NOMO-1 treated with dmso at 0.1 percent for 144 hours (cell line): ENCODE measurements at regions not wholly inside any gene's neighbourhood (a gene's known extent, or its start where the extent isn't known, plus 50 kb on each side); places are given as distances from the start of the nearest gene placed in this dataset.
"Not testable (repeated sequence)": the region's sequence is repeated elsewhere in the genome, so short reads cannot be mapped to it uniquely, and the experiment has no call there.

Experiments used
- DNase-seq: peaks from one replicate; lab custom pipeline; 2025; ENCODE audit not compliant: unreplicated experiment; lab: John Stamatoyannopoulos, UW

DNA sequence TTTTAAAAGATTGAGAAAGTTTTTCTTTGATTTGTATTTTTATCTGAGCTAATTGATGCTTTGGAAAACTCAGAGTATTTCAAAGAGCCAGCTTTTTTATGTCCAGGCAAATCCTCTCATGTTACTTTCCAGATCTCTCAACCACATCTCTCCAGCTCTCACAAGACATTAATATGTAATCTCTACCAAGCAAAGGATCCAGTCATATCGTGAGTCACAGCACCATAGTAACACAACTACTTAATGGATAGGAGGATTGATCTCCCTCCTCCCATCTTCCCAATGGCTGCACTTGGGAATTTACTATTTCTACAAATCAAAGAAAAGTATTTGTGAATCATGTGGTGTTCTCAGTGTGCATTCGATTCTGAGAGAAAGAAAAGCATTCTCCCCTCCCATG lies 63.3 kb downstream of the POU4F1 start:
- no peak for DNase-seq

DNA sequence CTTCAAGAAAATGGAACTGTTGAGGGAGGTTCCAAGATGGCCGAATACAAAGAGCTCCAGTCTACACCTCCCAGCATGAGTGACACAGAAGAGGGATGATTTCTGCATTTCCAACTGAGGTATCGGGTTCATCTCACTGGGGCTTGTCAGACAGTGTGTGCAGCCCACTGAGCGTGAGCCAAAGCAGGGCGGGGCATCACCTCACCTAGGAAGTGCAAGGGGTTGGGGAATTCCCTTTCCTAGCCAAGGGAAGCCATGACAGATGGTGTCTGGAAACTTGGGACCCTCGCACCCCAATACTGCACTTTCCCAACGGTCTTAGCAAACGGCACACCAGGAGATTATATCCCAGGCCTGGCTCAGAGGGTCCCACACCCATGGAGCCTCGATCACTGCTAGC lies 77.3 kb downstream of the POU4F1 start:
- DNase-seq = not testable (repeated sequence)

GRCh38 chr13:78524936-78525335 lies 78.4 kb downstream of the POU4F1 start:
- no peak for DNase-seq

GRCh38 chr13:78521091-78521490 lies 82.3 kb downstream of the POU4F1 start:
- no peak for DNase-seq

GRCh38 chr13:78520425-78520824 lies 82.9 kb downstream of the POU4F1 start:
- no peak for DNase-seq

GRCh38 chr13:78518482-78518881 lies 84.9 kb downstream of the POU4F1 start:
- DNase-seq = not testable (repeated sequence)

DNA sequence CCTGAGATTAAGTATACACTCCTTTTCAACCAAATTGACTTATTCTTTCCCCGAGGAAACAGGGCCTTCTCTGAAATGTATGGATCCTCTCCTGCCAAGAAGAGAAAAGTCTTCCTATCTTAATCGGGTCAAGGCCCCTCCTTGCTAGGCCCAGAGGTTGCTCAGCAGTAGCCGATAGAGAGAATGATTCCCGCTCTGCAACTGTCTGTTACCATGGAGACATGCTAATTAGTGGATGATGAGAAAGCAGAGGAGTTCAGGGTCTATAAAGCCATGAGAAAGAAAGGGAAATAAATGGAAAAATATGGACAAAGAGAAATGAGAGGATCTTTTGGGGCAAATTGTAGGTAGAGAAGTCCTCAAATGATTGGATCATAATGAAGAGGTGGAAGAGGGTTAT lies 103.5 kb downstream of the POU4F1 start:
- no peak for DNase-seq

- DNase-seq = no peak
Measured at GRCh38 chr13:78497702-78498355, 105.5 kb downstream of the POU4F1 start.

DNA sequence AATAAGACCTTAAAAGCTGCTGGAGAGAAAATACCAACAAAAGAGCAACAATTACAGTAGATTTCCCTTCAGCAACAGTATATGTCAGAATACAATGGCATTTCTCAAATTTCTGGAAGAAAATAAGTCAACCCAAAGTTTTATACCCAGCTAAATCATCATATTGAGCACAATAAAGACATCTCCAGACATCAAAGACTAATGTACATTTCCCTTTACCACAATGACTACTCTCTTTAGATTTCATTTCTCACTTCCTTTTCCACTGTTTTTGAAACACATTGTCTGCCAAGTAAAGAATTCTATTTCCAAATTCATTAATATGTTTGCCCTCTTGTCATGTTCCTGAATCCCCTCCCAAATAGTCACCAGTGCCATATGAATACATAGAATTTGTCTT lies 111.4 kb downstream of the POU4F1 start:
- no peak for DNase-seq

GRCh38 chr13:78490225-78490624 lies 113.1 kb downstream of the POU4F1 start:
- DNase-seq = not testable (repeated sequence)

DNA sequence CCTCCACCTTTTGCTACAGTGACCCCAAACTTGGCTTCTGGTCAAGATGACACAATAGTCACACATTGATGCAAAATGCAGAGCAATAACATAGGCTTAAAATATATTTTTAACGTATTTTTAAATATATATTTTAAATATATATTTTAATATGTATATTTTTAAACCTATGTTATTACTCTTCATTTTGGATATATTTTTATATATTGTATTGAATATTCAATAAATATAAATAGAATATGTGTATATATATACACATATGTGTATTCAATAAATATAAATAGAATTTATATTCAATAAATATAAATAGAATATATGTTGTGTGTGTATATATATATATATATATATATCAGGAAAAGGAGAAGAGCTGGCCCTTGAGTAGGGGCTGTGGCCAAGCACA lies 115.6 kb downstream of the POU4F1 start:
- no peak for DNase-seq

- no peak for DNase-seq
Measured at GRCh38 chr13:78485803-78486202, 117.5 kb downstream of the POU4F1 start.

GRCh38 chr13:78478183-78478582 lies 125.2 kb downstream of the POU4F1 start:
- DNase-seq = no peak

DNA sequence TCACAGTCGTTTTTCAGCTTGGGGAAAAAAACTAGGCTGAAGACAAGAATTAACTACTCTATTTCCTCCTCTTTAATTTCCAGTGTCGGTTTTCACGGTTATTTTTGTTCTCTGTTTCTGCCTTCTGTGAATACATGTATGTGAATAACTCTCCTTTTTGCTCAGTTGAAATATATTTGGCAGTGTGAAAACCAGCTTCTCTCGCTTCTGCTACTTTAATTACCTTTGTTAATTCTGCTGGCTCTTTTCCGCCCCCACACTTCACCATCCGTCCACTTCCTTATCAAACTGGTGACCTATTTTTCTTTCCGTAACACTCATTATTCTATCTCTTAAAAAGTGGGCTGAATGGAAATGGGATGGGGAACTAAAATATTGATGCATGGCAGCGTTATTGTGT lies 126.4 kb downstream of the POU4F1 start:
- DNase-seq = no peak

GRCh38 chr13:78468621-78469020 lies 134.7 kb downstream of the POU4F1 start:
- no peak for DNase-seq

GRCh38 chr13:78465250-78465649 lies 138.1 kb downstream of the POU4F1 start:
- DNase-seq = no peak

DNA sequence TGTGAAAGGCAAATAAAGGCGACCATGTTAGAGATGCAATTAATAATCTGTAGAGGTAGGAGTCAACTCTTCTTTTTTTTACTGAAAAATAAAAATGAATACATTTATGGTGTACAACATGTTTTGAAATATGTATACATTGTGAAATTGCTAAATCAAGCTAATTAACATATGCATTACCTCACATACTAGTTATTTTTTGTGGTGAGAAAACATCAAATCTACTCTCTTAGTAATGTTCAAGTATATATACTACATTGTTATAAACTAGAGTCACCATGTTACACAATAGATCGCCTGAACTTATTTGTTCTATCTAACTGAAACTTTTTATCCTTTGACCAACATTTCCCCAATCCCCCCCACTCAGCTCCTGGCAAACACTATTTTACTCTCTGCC lies 143.2 kb downstream of the POU4F1 start:
- no peak for DNase-seq

DNA sequence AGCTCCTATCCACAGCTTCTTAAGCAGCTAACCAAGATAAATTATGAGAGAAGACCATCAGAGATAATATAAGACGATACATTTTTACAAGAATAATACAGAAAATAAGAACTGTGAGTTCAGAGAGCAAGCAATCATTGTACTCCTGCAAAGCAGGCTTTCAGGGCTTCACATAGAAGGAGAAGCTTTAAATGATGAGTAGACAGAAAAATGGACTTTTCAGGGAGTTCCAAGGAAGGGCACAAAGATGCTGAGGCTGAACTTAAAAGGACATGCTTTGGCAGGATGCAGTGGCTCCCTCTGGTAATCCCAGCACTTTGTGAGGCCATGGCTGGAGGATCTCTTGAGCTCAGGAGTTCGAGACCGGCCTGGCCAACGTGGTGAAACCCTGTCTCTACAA lies 159.5 kb downstream of the POU4F1 start:
- DNase-seq = no peak

GRCh38 chr13:78437781-78438180 lies 165.6 kb downstream of the POU4F1 start:
- no peak for DNase-seq

GRCh38 chr13:78436311-78436710 lies 167.0 kb downstream of the POU4F1 start:
- no peak for DNase-seq

- DNase-seq = no peak
Measured at GRCh38 chr13:78431328-78431727, 172.0 kb downstream of the POU4F1 start.

DNA sequence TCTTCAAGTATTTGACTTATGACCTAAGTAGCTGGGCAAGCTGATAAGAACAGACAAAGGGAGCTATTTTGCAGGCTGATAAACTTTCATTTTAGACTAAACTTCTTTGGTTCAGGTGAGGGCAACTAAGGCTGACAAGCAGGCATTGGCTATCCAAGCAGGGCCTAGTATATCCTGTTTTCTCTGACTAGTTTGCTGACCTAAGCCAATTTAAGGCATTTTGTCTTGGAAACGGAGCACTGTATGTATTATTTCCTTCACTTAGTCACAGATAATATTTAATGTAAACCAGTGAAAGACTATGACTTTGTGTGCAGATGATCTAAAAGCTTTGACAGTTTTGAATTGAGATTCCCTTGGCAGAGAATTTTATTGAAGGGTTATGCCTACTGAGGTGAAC lies 172.5 kb downstream of the POU4F1 start:
- no peak for DNase-seq

DNA sequence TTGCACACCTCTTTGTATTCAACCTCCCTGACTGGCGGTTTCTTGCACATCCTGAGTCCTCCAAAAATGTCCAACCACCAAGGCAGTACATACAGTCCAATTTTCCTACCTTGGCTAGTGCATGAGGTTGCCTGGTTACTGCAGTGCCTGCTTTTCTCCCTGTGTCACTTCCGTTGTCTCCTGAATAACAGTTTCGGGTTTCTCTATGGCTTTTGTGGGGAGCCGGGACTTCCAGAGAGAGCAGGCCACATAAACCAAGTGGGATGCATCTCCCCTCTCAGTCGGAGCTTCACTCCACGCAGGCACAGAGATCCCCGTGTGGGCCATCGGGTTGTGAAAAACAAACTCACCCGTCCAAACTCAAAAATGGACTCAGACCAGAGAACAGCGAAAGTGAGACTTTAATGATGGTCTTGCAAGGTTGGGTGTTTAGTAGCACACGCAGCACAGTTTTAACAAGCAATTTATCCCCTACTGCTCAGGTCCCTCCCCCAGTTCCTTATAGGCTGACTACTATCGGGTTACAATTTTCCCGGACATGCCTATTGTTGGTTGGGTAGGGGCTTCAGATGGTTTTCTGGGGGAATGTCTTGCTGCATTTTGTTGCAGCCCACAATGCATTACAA lies 173.1 kb downstream of the POU4F1 start:
- DNase-seq = no peak
